ENCODE measurements at regions not wholly inside any gene's neighbourhood (a gene's known extent, or its start where the extent isn't known, plus 50 kb on each side); places are given as distances from the start of the nearest gene placed in this dataset.
A peak's percentile ranks its signal among the peaks of the same experiment; 100 is the strongest.

DNA sequence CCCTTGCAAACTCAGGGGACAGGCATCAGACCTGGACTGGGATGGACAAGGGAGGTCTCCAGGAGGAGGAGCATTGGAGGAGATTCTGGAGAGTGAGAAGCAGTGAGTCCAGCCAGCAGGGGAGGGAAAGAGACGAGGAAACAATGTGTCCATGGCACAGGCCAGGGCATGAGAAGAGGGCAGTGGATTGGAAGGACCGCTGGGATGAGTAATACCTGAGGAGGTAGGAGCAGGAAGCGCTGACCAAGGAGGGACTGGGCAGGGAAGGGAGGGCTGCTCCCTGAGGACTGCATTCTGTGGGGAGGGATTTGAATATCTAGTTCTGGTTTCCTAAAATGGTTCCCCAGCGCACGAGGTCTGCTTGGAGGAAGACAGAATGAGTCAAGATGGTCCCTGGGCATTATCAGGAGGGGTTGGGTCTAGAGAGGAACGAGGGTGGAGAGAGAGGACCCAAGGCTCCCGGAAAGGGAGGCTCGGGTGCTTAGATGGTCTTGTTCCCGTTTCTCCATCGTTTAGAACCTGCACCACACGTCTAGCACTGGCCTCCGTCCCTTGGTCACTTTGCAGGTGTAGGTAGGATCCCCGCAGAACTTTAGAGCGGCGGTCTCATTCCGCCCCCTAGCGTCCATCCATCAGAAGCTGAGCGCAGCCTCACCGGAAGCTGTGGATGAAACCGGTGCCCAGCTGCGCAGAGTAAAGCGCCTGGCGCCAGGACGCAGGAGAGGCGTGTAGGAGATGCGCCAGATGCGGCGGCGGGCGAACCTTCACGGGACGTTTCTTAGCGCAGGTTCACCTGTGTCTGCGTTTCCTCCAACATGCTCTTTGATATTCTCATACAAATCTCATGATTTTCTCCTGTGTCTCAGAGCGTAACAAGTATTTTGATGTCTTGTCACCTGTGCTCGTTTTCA, 190.7 kb upstream of the NDN start:
- TF ChIP-seq CTCF (IDR thresholded peaks at IDR 0.05) (peak in 1 of 2 donors; percentile 25), EP300 (IDR thresholded peaks at IDR 0.05) (no peak), POLR2A (IDR thresholded peaks at IDR 0.05) (no peak), POLR2AphosphoS5 (IDR thresholded peaks at IDR 0.05) (no peak)
